ENCODE measurements at regions not wholly inside any gene's neighbourhood (a gene's known extent, or its start where the extent isn't known, plus 50 kb on each side); places are given as distances from the start of the nearest gene placed in this dataset.

DNA sequence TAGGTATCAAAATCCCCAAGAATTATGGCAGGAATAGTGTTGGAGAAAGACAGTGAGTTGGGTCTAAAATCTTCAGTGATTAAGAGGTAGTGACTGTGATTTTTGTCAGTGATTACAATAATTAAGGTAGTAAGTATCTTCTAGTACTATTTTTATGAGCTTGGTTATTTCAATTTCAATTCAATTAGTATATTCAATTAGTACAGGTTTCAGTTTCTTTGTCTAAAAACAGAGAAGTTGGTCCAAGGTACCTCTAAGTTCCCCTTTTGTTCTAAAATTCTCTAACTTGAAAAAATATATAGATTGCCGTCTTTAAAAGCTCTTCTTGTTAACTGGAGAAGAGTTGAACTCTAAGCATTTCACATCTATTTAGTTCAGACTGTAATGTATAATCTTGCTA lies 82.9 kb downstream of the OTUD1 start:
- no peaks in the 10 kb centered on the region for H3K27me3 ChIP-seq
- H3K9me3 ChIP-seq (replicated peaks in 1 of 3), result no peaks in the 10 kb centered on the region
- no peaks in the 10 kb centered on the region for H3K36me3 ChIP-seq (replicated peaks in 1 of 2)
- 59 to 78% (median 72%) methylated on average over 1 of the region's 1 CpG for WGBS, 4 donors
- no peak for TF ChIP-seq POLR2A (IDR thresholded peaks at IDR 0.05)
- TF ChIP-seq, protein P1, sequence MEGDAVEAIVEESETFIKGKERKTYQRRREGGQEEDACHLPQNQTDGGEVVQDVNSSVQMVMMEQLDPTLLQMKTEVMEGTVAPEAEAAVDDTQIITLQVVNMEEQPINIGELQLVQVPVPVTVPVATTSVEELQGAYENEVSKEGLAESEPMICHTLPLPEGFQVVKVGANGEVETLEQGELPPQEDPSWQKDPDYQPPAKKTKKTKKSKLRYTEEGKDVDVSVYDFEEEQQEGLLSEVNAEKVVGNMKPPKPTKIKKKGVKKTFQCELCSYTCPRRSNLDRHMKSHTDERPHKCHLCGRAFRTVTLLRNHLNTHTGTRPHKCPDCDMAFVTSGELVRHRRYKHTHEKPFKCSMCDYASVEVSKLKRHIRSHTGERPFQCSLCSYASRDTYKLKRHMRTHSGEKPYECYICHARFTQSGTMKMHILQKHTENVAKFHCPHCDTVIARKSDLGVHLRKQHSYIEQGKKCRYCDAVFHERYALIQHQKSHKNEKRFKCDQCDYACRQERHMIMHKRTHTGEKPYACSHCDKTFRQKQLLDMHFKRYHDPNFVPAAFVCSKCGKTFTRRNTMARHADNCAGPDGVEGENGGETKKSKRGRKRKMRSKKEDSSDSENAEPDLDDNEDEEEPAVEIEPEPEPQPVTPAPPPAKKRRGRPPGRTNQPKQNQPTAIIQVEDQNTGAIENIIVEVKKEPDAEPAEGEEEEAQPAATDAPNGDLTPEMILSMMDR (IDR thresholded peaks at IDR 0.05), result no peak
- no peaks in the 10 kb centered on the region for H3K4me1 ChIP-seq (replicated peaks in 1 of 2)
- DNase-seq, result no peak
- intact Hi-C loops (cut with DNase I), result loop anchor here in 1 of 2 donors (5.0 to 10.0 kb wide), 2 partner anchors 173 to 204 kb away; no protein-coding TSS in a partner anchor
- H3K27ac ChIP-seq, result no peak overlapping the region
- no peak overlapping the region for H3K4me3 ChIP-seq

DNA sequence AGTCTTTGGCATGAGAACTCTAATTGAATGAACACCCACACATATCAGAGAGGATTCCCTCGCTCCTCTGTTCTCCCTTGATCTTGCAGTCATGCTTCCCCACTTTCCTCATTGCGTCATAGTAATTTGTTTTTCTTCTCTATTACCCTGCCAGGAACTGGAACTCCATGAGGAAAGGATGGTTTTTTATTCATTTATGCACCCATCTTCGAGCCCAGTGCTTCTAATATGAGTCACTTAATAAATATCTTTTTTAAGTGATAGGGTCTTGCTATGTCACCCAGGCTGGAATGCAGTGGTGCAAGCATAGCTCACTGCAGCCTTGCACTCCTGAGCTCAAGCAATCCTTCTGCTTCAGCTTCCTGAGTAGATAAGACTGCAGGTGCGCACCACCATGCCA lies 83.5 kb downstream of the OTUD1 start:
- H3K4me1 ChIP-seq (replicated peaks in 1 of 2), result no peaks in the 10 kb centered on the region
- WGBS, 4 donors, result 60 to 73% (median 71%) methylated on average over 4 of the region's 4 CpGs
- no peak for DNase-seq
- TF ChIP-seq, protein P1 (IDR thresholded peaks at IDR 0.05), result no peak
- TF ChIP-seq POLR2A (IDR thresholded peaks at IDR 0.05), result no peak
- H3K36me3 ChIP-seq (replicated peaks in 1 of 2), result no peaks in the 10 kb centered on the region
- intact Hi-C loops (cut with DNase I), result loop anchor here in 1 of 2 donors (5.0 to 10.0 kb wide), 2 partner anchors 172 to 205 kb away; no protein-coding TSS in a partner anchor
- H3K9me3 ChIP-seq (replicated peaks in 1 of 3), result no peaks in the 10 kb centered on the region
- H3K4me3 ChIP-seq, result no peak overlapping the region
- no peaks in the 10 kb centered on the region for H3K27me3 ChIP-seq
- no peak overlapping the region for H3K27ac ChIP-seq

GRCh38 chr10:23523251-23523650 lies 84.4 kb downstream of the OTUD1 start:
- Histone ChIP-seq H3K27me3 (no peaks in the 10 kb centered on the region), H3K4me3 (no peak overlapping the region), H3K9me3 (replicated peaks in 1 of 3) (no peaks in the 10 kb centered on the region), H3K36me3 (replicated peaks in 1 of 2) (no peaks in the 10 kb centered on the region), H3K27ac (no peak overlapping the region), H3K4me1 (replicated peaks in 1 of 2) (no peaks in the 10 kb centered on the region)
- no peak for DNase-seq
- TF ChIP-seq POLR2A (IDR thresholded peaks at IDR 0.05), result no peak
- TF ChIP-seq, protein P1 (IDR thresholded peaks at IDR 0.05), result no peak
- intact Hi-C loops (cut with DNase I), result loop anchor here in 1 of 2 donors (5.0 to 10.0 kb wide), 2 partner anchors 172 to 206 kb away; no protein-coding TSS in a partner anchor
- WGBS, 4 donors, result 60 to 63% (median 61%) methylated on average over 3 to 4 of the region's 4 CpGs

DNA sequence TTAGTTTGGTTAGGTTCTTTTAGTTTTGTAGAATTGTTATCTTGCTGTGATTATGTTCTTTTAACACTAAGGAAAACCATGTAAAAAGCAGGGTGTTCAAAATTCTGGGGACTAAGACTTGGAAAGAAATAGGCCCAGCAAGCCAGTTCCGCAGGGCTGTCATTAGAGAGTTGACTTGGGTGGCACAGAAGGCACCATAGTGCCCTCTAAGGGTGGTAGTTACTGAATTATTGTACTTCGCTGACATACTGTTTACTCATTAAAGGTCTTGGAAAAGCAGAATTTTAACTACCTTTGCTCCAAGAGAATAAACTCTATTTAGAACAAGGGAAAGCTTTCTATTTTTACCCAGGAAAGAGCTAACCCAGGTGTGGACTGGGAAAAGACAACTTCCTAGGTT lies 86.5 kb downstream of the OTUD1 start:
- intact Hi-C loops (cut with DNase I), result loop anchor here (5.0 to 10.0 kb wide), 2 partner anchors 169 to 208 kb away; no protein-coding TSS in a partner anchor
- no peak overlapping the region for H3K4me3 ChIP-seq
- H3K27ac ChIP-seq, result no peak overlapping the region
- H3K9me3 ChIP-seq (replicated peaks in 1 of 3), result no peaks in the 10 kb centered on the region
- peak in 6 of 7 donors; percentile 25 to 69 (median 44) for DNase-seq
- H3K27me3 ChIP-seq, result no peaks in the 10 kb centered on the region
- H3K36me3 ChIP-seq (replicated peaks in 1 of 2), result no peaks in the 10 kb centered on the region
- 41 to 58% (median 45%) methylated on average over 2 of the region's 2 CpGs for WGBS, 4 donors
- no peaks in the 10 kb centered on the region for H3K4me1 ChIP-seq (replicated peaks in 1 of 2)
- no peak for TF ChIP-seq POLR2A (IDR thresholded peaks at IDR 0.05)
- TF ChIP-seq, protein P1 (IDR thresholded peaks at IDR 0.05), result peak; percentile 29 to 61 (median 56)
